ENCODE measurements at regions not wholly inside any gene's neighbourhood (a gene's known extent, or its start where the extent isn't known, plus 50 kb on each side); places are given as distances from the start of the nearest gene placed in this dataset.

GRCh38 chr13:106795847-106796246, 227.9 kb upstream of the ARGLU1 start:
- in situ Hi-C loops (cut with MboI) (no loop called here), intact Hi-C loops (cut with micrococcal nuclease) (no loop called here)
- DNase-seq (ENCODE audit: extremely low read depth in 1 of 4, low spot score in 3 of 4) (no peak), ATAC-seq (no peak), FAIRE-seq (no peak)
- TF ChIP-seq ZNF449 (CRISPR knock-in tag; IDR thresholded peaks at IDR 0.05), result no peak
- TF ChIP-seq CHAMP1 (IDR thresholded peaks at IDR 0.05), result no peak
- TF ChIP-seq PTRF (tag; IDR thresholded peaks at IDR 0.05), result no peak
- no peak for TF ChIP-seq ARHGAP35 (IDR thresholded peaks at IDR 0.05; ENCODE audit: partially characterized antibody)
- H3K9ac ChIP-seq (ENCODE audit: insufficient read depth in 1 of 2, low read depth in 2 of 2, low read length in 2 of 2), result no peak overlapping the region
- WGBS (ENCODE audit: insufficient coverage, low coverage, missing lambda C conversion rate), result 0% methylated on average over 8 of the region's 9 CpGs
- no peaks in the 10 kb centered on the region for H3K36me3 ChIP-seq (ENCODE audit: control insufficient read depth, insufficient read depth, low read length)
- no peaks in the 10 kb centered on the region for H3K9me1 ChIP-seq (ENCODE audit: control insufficient read depth, insufficient read depth, low read length)
- ChIA-PET POLR2A (no interaction called here), CTCF (ENCODE audit: low intra/inter-chr PET ratio) (no interaction called here)
- no peaks in the 10 kb centered on the region for H3K79me2 ChIP-seq (ENCODE audit: control insufficient read depth, insufficient read depth, low read length)
- no peaks in the 10 kb centered on the region for H3K4me1 ChIP-seq (replicated peaks in 1 of 2; ENCODE audit: control insufficient read depth in 2 of 2, insufficient read depth in 2 of 2, low read length in 2 of 2)
- BruUV-seq (replicated peaks), result no TSS peak
- no peaks in the 10 kb centered on the region for H3K27me3 ChIP-seq (ENCODE audit: control insufficient read depth in 2 of 2, insufficient read depth in 2 of 2, low read length in 2 of 2)
- H4K20me1 ChIP-seq (replicated peaks; ENCODE audit: control insufficient read depth, insufficient read depth, low read length), result no peaks in the 10 kb centered on the region
- no peaks in the 10 kb centered on the region for H3K9me3 ChIP-seq (replicated peaks; ENCODE audit: control insufficient read depth, insufficient read depth, low read depth, low read length)
- H3K4me3 ChIP-seq, result no peak overlapping the region
- H3K27ac ChIP-seq (ENCODE audit: extremely low read depth, low read depth, low read length), result no peak overlapping the region
- H2AFZ ChIP-seq (ENCODE audit: low read depth, low read length), result no peak overlapping the region
- H3K4me2 ChIP-seq (ENCODE audit: insufficient read depth, low read length), result no peak overlapping the region

All from K562 (cell line).